PC-9 (cell line): ENCODE measurements at regions not wholly inside any gene's neighbourhood (a gene's known extent, or its start where the extent isn't known, plus 50 kb on each side); places are given as distances from the start of the nearest gene placed in this dataset.

Experiments
- BruUV-seq: library from RNA; stranded (reverse); fragments of 400-500 nt; replicated peaks from 2 replicates; lab custom pipeline; 2021; lab: Mats Ljungman, UMichigan
- CTCF ChIA-PET: fragments of 300-600 bp; sonication (Branson Sonifier 250); formaldehyde crosslinking; loops from one replicate; lab custom pipeline; 2022; ENCODE audit warnings: antibody characterized with exemption; lab: Charles Lee
- POLR2A ChIA-PET: fragments of 300-600 bp; sonication (Branson Sonifier 250); formaldehyde crosslinking; loops from one replicate; lab custom pipeline; 2022; ENCODE audit warnings: antibody characterized with exemption; ENCODE audit not compliant: unreplicated experiment; lab: Charles Lee
- DNase-seq, 2 experiments: peaks; one replicate each; pipeline versions ENCODE4 v3.0.0 to v3.0.0-alpha.2; 2015 to 2022; ENCODE audit warnings: mixed read lengths in 1 of 2
- H2AFZ ChIP-seq: fragments of 200-600 bp; sonication (generic); 2 replicates; pipeline ENCODE4 v1.8.1; 2017; ENCODE audit warnings: antibody characterized with exemption
- H3F3A ChIP-seq: fragments of 200-600 bp; sonication (generic); 2 replicates; pipeline ENCODE4 v1.8.1; 2017; ENCODE audit warnings: antibody characterized with exemption, mild to moderate bottlenecking, low read depth; ENCODE audit not compliant: insufficient read depth
- H3K27ac ChIP-seq: fragments of 200-600 bp; sonication (generic); 2 replicates; pipeline ENCODE4 v1.6.1; 2016; ENCODE audit warnings: mixed run types
- H3K27me3 ChIP-seq: fragments of 200-600 bp; sonication (generic); 2 replicates; pipeline ENCODE4 v1.6.1; 2016; ENCODE audit warnings: low read depth, mixed run types; ENCODE audit not compliant: insufficient read depth
- H3K36me3 ChIP-seq: fragments of 200-600 bp; sonication (generic); 2 replicates; pipeline ENCODE4 v1.6.1; 2016; ENCODE audit warnings: low read depth, mixed run types
- H3K4me1 ChIP-seq: fragments of 200-600 bp; sonication (generic); replicated peaks from 2 replicates; pipeline ENCODE4 v1.6.1; 2016; ENCODE audit warnings: mixed run types; ENCODE audit not compliant: insufficient read depth
- H3K4me2 ChIP-seq: fragments of 200-600 bp; sonication (generic); 2 replicates; pipeline ENCODE4 v1.6.1; 2017; ENCODE audit warnings: mixed run types
- H3K4me3 ChIP-seq: fragments of 200-600 bp; sonication (generic); 2 replicates; pipeline ENCODE4 v1.6.1; 2016; ENCODE audit warnings: mixed run types
- H3K79me2 ChIP-seq: fragments of 200-600 bp; sonication (generic); 2 replicates; pipeline ENCODE4 v1.6.1; 2017; ENCODE audit warnings: low read depth, mixed run types
- H3K9me2 ChIP-seq: fragments of 200-600 bp; sonication (generic); 2 replicates; pipeline ENCODE4 v1.8.1; 2017; ENCODE audit warnings: mild to moderate bottlenecking; ENCODE audit not compliant: insufficient read depth
- H3K9me3 ChIP-seq: fragments of 200-600 bp; sonication (generic); 2 replicates; pipeline ENCODE4 v1.8.1; 2016; ENCODE audit warnings: low read depth; ENCODE audit not compliant: insufficient read depth
- H4K20me1 ChIP-seq: fragments of 200-600 bp; sonication (generic); 2 replicates; pipeline ENCODE4 v1.8.1; 2017; ENCODE audit not compliant: insufficient read depth
- EZH2 ChIP-seq: fragments of 200-600 bp; sonication (generic); IDR thresholded peaks from 2 replicates; pipeline ENCODE4 v1.8.0; 2017; ENCODE audit warnings: antibody characterized with exemption, low read depth
- intact Hi-C: fragments of 100-400 bp; cut with micrococcal nuclease; formaldehyde crosslinking; loops from one replicate; pipeline ENCODE4 v1.10.0; 2022; ENCODE audit not compliant: unreplicated experiment
- TF ChIP-seq, protein P1 (sequence below): fragments of 200-600 bp; sonication (generic); conservative IDR thresholded peaks from 2 replicates; pipeline ENCODE4 v1.6.1; 2017; ENCODE audit warnings: mixed run types, antibody characterized with exemption, mild to moderate bottlenecking, moderate library complexity

DNA sequence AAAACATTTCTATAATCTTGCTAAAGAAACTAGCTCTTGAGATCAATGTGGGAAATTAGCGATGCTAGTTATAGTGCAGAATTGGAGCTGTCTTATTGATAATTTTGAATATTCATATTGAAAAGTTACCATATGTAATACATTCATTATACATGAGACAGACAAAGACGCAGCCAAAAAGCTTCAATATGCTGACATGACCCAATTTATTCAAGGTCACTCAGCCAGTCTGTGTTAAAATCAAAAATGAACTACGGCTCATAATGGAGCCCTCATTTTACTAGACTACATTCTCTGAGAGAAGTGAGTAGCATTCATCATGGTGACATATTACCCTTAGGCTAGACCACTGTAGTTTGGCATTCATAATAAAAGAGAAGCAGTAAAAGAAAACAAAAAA is 107.3 kb upstream of the GABRG2 start:
- Histone ChIP-seq H3K36me3 (no peaks in the 10 kb centered on the region), H4K20me1 (no peaks in the 10 kb centered on the region), H3K9me2 (no peaks in the 10 kb centered on the region), H3K9me3 (no peaks in the 10 kb centered on the region), H2AFZ (no peak overlapping the region), H3K4me2 (no peak overlapping the region), H3K79me2 (no peaks in the 10 kb centered on the region), H3F3A (no peaks in the 10 kb centered on the region), H3K27me3 (no peaks in the 10 kb centered on the region), H3K27ac (no peak overlapping the region), H3K4me3 (no peak overlapping the region), H3K4me1 (no peaks in the 10 kb centered on the region)
- intact Hi-C loops = no loop called here
- no peak for DNase-seq
- ChIA-PET CTCF (no interaction called here), POLR2A (no interaction called here)
- BruUV-seq = no TSS peak
- TF ChIP-seq EZH2 = no peak
- TF ChIP-seq, protein P1, sequence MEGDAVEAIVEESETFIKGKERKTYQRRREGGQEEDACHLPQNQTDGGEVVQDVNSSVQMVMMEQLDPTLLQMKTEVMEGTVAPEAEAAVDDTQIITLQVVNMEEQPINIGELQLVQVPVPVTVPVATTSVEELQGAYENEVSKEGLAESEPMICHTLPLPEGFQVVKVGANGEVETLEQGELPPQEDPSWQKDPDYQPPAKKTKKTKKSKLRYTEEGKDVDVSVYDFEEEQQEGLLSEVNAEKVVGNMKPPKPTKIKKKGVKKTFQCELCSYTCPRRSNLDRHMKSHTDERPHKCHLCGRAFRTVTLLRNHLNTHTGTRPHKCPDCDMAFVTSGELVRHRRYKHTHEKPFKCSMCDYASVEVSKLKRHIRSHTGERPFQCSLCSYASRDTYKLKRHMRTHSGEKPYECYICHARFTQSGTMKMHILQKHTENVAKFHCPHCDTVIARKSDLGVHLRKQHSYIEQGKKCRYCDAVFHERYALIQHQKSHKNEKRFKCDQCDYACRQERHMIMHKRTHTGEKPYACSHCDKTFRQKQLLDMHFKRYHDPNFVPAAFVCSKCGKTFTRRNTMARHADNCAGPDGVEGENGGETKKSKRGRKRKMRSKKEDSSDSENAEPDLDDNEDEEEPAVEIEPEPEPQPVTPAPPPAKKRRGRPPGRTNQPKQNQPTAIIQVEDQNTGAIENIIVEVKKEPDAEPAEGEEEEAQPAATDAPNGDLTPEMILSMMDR = no peak

DNA sequence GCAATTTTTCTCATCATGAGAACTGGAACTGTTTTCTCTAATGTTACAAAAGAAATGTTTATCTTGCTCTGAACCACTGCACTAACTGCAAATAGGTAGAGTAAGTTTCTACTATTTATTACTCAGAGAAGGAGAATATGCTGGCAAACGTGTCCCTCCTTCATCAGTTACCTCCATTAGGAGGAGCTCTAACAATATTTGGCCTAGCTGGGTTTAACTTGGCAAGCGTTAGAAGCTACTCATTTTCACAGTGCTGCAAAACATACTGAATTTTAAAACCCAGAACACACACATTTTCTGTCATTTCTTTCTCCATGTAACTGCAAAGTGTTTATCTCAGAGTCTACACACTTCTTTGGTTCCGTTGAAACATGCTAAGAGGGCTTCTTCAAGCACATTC is 101.0 kb upstream of the GABRG2 start:
- H3K9me2 ChIP-seq = no peaks in the 10 kb centered on the region
- DNase-seq = no peak
- intact Hi-C loops = no loop called here
- no peaks in the 10 kb centered on the region for H3K9me3 ChIP-seq
- no peaks in the 10 kb centered on the region for H3K79me2 ChIP-seq
- POLR2A ChIA-PET = no interaction called here
- H3K4me3 ChIP-seq = no peak overlapping the region
- no peak overlapping the region for H3K27ac ChIP-seq
- H3K4me2 ChIP-seq = no peak overlapping the region
- TF ChIP-seq, protein P1 = no peak; the same call in 1 of the 2 replicates
- no peak for TF ChIP-seq EZH2
- no peaks in the 10 kb centered on the region for H3K27me3 ChIP-seq
- no peak overlapping the region for H2AFZ ChIP-seq
- CTCF ChIA-PET = interaction anchor here (0.5 kb wide), 1 partner anchor 1494 kb away, joined by 7 read pairs; the partner anchor contains the start of genes HMMR and NUDCD2
- H4K20me1 ChIP-seq = no peaks in the 10 kb centered on the region
- no peaks in the 10 kb centered on the region for H3F3A ChIP-seq
- BruUV-seq = no TSS peak
- no peaks in the 10 kb centered on the region for H3K4me1 ChIP-seq
- no peaks in the 10 kb centered on the region for H3K36me3 ChIP-seq

DNA sequence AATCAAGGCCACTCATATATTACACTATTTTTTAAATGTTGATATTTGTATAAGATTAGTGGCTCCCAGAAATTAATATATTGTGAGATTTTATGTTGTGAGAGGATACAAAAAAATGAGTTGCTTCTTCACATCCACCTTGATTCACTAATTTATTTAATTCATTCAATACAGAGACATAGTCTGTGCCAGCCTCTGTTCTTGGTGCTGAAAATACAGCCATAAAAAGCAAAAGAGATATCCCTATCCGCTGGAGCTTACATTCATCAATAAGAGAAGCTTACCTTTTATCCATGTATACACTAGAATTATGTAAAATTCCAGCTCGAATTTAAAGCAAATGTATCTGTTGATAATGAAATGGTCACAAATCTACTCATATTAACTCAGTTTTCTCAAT is 92.2 kb upstream of the GABRG2 start:
- Histone ChIP-seq H3K9me3 (no peaks in the 10 kb centered on the region), H3K27me3 (no peaks in the 10 kb centered on the region), H3K36me3 (no peaks in the 10 kb centered on the region), H3K79me2 (no peaks in the 10 kb centered on the region), H3K27ac (no peak overlapping the region), H4K20me1 (no peaks in the 10 kb centered on the region), H3F3A (no peaks in the 10 kb centered on the region), H3K4me3 (no peak overlapping the region), H3K9me2 (no peaks in the 10 kb centered on the region), H3K4me2 (no peak overlapping the region), H2AFZ (no peak overlapping the region), H3K4me1 (no peaks in the 10 kb centered on the region)
- intact Hi-C loops = no loop called here
- no TSS peak for BruUV-seq
- POLR2A ChIA-PET = no interaction called here
- TF ChIP-seq, protein P1 = no peak
- no peak for TF ChIP-seq EZH2
- DNase-seq = no peak
- CTCF ChIA-PET = no interaction called here
